Panc1 (cell line): ENCODE measurements at regions not wholly inside any gene's neighbourhood (a gene's known extent, or its start where the extent isn't known, plus 50 kb on each side); places are given as distances from the start of the nearest gene placed in this dataset.

Experiments used
- CTCF ChIP-seq: fragments of 450-650 bp; IDR thresholded peaks from 2 replicates; pipeline ENCODE4 v1.5.1; 2017; ENCODE audit warnings: mild to moderate bottlenecking
- REST ChIP-seq, 2 experiments: IDR thresholded peaks; 2 replicates each; pipeline ENCODE4 v1.6.1; 2011 to 2012; ENCODE audit warnings: low read depth in 2 of 2, control low read depth in 1 of 2, low read length in 1 of 2, mild to moderate bottlenecking in 1 of 2, moderate library complexity in 1 of 2; ENCODE audit not compliant: insufficient read depth in 1 of 2
- SIN3A ChIP-seq: IDR thresholded peaks from 2 replicates; pipeline ENCODE4 v1.6.1; 2012; ENCODE audit warnings: low read depth, mild to moderate bottlenecking, low read length, moderate library complexity, borderline replicate concordance; ENCODE audit not compliant: insufficient read depth

DNA sequence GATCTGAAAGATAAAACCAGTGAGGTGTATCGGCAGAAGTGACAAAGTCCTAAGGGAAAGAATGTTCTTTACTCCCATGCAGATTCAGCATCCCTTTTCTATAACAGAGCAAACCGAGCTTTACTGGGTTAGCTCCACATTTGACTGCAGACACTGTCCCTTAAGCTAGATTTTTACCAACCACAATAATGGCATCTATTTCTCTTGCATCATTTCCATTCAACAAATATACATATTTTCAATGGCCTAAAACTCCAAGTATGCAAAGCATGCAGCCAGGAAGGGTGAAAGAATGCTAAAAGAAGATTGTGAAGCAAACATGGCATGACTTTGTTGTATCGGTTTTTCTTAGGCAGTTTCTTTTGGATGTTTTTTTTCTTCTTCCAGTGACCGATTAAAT lies 255.4 kb downstream of the OGFRL1 start:
- TF ChIP-seq CTCF (no peak), SIN3A (no peak), REST (IDR thresholded peaks at IDR 0.05; ENCODE audit: insufficient read depth in 1 of 2, low read depth in 2 of 2, low read length in 1 of 2) (no peak)
